CD4-positive, alpha-beta T cell (primary cell): ENCODE measurements at regions not wholly inside any gene's neighbourhood (a gene's known extent, or its start where the extent isn't known, plus 50 kb on each side); places are given as distances from the start of the nearest gene placed in this dataset.

Experiments used
- ATAC-seq: fragments of 200-7000 bp; cut with Tn5 transposase; one replicate; pipeline ENCODE4 v1.10.0; 2022; ENCODE audit warnings: mild to moderate bottlenecking; ENCODE audit not compliant: poor library complexity
- CTCF ChIA-PET: fragments of 350-600 bp; sonication (Branson Sonifier 250); formaldehyde crosslinking; loops from one replicate; lab custom pipeline; 2021; ENCODE audit warnings: antibody characterized with exemption, inconsistent platforms; lab: Charles Lee
- POLR2A ChIA-PET: fragments of 350-600 bp; sonication (Branson Sonifier 250); formaldehyde crosslinking; loops from one replicate; lab custom pipeline; 2021; ENCODE audit warnings: antibody characterized with exemption, inconsistent platforms; lab: Charles Lee
- DNase-seq, 14 experiments: peaks; one replicate each; pipeline ENCODE4 v3.0.0-alpha.2; 2013 to 2020; ENCODE audit warnings: mixed read lengths in 2 of 14
- H3K27ac ChIP-seq, 2 donors: one replicate each; pipeline versions ENCODE4 v1.5.1 to v1.7.0; 2013; ENCODE audit warnings: low read length in 2 of 2, low read depth in 1 of 2, mild to moderate bottlenecking in 1 of 2
- H3K27me3 ChIP-seq, 2 experiments: 1 replicate in 1 of 2; 2 replicates in 1 of 2; pipeline versions ENCODE4 v1.6.1 to v1.7.0; 2013; ENCODE audit warnings: low read length in 2 of 2, control low read depth in 1 of 2, mild to moderate bottlenecking in 1 of 2, moderate library complexity in 1 of 2; ENCODE audit not compliant: insufficient read depth in 2 of 2, control insufficient read depth in 1 of 2
- H3K36me3 ChIP-seq: one replicate; pipeline ENCODE4 v1.6.1; 2013; ENCODE audit warnings: low read length, control low read depth; ENCODE audit not compliant: insufficient read depth
- H3K4me1 ChIP-seq: one replicate; pipeline ENCODE4 v1.6.1; 2013; ENCODE audit warnings: low read length, control low read depth; ENCODE audit not compliant: insufficient read depth
- H3K4me3 ChIP-seq: one replicate; pipeline ENCODE4 v1.5.1; 2013; ENCODE audit warnings: mild to moderate bottlenecking, low read length, moderate library complexity
- H3K9me3 ChIP-seq, 2 experiments: 1 replicate in 1 of 2; 2 replicates in 1 of 2; pipeline versions ENCODE4 v1.6.1 to v1.7.0; 2013; ENCODE audit warnings: low read length in 2 of 2, mild to moderate bottlenecking in 2 of 2, control low read depth in 1 of 2, moderate library complexity in 1 of 2; ENCODE audit not compliant: control insufficient read depth in 1 of 2, insufficient read depth in 1 of 2
- H3K27ac Mint-ChIP-seq: one replicate; pipeline ENCODE4 v1.8.0; 2020; ENCODE audit warnings: mixed read lengths
- H3K27me3 Mint-ChIP-seq: one replicate; pipeline ENCODE4 v1.8.0; 2021; ENCODE audit warnings: mixed read lengths
- H3K36me3 Mint-ChIP-seq: one replicate; pipeline ENCODE4 v1.8.0; 2021; ENCODE audit warnings: low read depth, mixed read lengths
- H3K4me1 Mint-ChIP-seq: one replicate; pipeline ENCODE4 v1.8.0; 2021; ENCODE audit warnings: low read depth, mixed read lengths
- H3K4me3 Mint-ChIP-seq: one replicate; pipeline ENCODE4 v1.8.0; 2020; ENCODE audit warnings: mild to moderate bottlenecking, mixed read lengths
- H3K9me3 Mint-ChIP-seq: one replicate; pipeline ENCODE4 v1.8.0; 2020; ENCODE audit warnings: mixed read lengths
- CTCF ChIP-seq: fragments of 200-600 bp; IDR thresholded peaks from one replicate; pipeline ENCODE4 v1.8.0; 2022; ENCODE audit warnings: antibody characterized with exemption, mild to moderate bottlenecking
- intact Hi-C, 2 experiments: fragments of 100-400 bp; cut with DNase I in 1 of 2; cut with micrococcal nuclease in 1 of 2; formaldehyde crosslinking; loops; one replicate each; pipeline versions ENCODE4 v1.15.1 to v1.9.0; 2023 to 2025; cut with DNase I, micrococcal nuclease

GRCh38 chr2:216781709-216782108 lies 78.2 kb downstream of the TNP1 start:
- POLR2A ChIA-PET = no interaction called here
- no peak for ATAC-seq
- TF ChIP-seq CTCF = no peak

GRCh38 chr2:216780843-216781242 lies 79.0 kb downstream of the TNP1 start:
- Mint-ChIP-seq H3K27ac (no peak overlapping the region), H3K4me1 (no peaks in the 10 kb centered on the region), H3K4me3 (no peak overlapping the region), H3K27me3 (peaks cover 1% of the 10 kb centered on the region), H3K36me3 (no peaks in the 10 kb centered on the region), H3K9me3 (no peaks in the 10 kb centered on the region)
- ChIA-PET CTCF (no interaction called here), POLR2A (no interaction called here)
- Histone ChIP-seq H3K36me3 (no peaks in the 10 kb centered on the region), H3K27ac (no peak overlapping the region), H3K4me1 (no peaks in the 10 kb centered on the region), H3K9me3 (peaks cover 0 to 3% of the 10 kb centered on the region in 2 experiments), H3K27me3 (no peaks in the 10 kb centered on the region), H3K4me3 (no peak overlapping the region)
- ATAC-seq (no peak), DNase-seq (no peak)
- no peak for TF ChIP-seq CTCF
- intact Hi-C loops = no loop called here

More at GRCh38 chr2:216781709-216782108, 78.2 kb downstream of the TNP1 start:
- CTCF ChIA-PET = no interaction called here
- Histone ChIP-seq H3K9me3 (peaks cover 0 to 3% of the 10 kb centered on the region in 2 experiments), H3K4me1 (no peaks in the 10 kb centered on the region), H3K27me3 (no peaks in the 10 kb centered on the region), H3K4me3 (no peak overlapping the region), H3K36me3 (no peaks in the 10 kb centered on the region), H3K27ac (no peak overlapping the region)
- no peak for DNase-seq
- H3K4me1 Mint-ChIP-seq = no peaks in the 10 kb centered on the region
- H3K4me3 Mint-ChIP-seq = no peak overlapping the region
- H3K27me3 Mint-ChIP-seq = peaks cover 7% of the 10 kb centered on the region
- intact Hi-C loops = no loop called here
- H3K27ac Mint-ChIP-seq = no peak overlapping the region
- H3K9me3 Mint-ChIP-seq = no peaks in the 10 kb centered on the region
- H3K36me3 Mint-ChIP-seq = no peaks in the 10 kb centered on the region

GRCh38 chr2:216777637-216778273 lies 82.1 kb downstream of the TNP1 start:
- no peak overlapping the region for H3K27ac ChIP-seq
- intact Hi-C loops = no loop called here
- TF ChIP-seq CTCF = peak; percentile 31
- Mint-ChIP-seq H3K4me3 (no peak overlapping the region), H3K27ac (no peak overlapping the region), H3K36me3 (no peaks in the 10 kb centered on the region), H3K4me1 (no peaks in the 10 kb centered on the region), H3K27me3 (no peaks in the 10 kb centered on the region), H3K9me3 (no peaks in the 10 kb centered on the region)
- ChIA-PET POLR2A (no interaction called here), CTCF (no interaction called here)
- DNase-seq (peak in 2 of 14 experiments; percentile 18 to 23), ATAC-seq (no peak)
- no peaks in the 10 kb centered on the region for H3K4me1 ChIP-seq
- H3K4me3 ChIP-seq = no peak overlapping the region
- H3K9me3 ChIP-seq = peaks cover 0 to 3% of the 10 kb centered on the region in 2 experiments
- H3K27me3 ChIP-seq = peaks cover 0 to 4% of the 10 kb centered on the region in 2 experiments
- H3K36me3 ChIP-seq = no peaks in the 10 kb centered on the region
